CD4-positive, alpha-beta T cell treated with Interleukin-4 for 1 hour (primary cell): ENCODE measurements at regions not wholly inside any gene's neighbourhood (a gene's known extent, or its start where the extent isn't known, plus 50 kb on each side); places are given as distances from the start of the nearest gene placed in this dataset.

ENCODE experiments used
- DNase-seq, 2 donors: peaks; one replicate each; pipeline ENCODE4 v3.0.0-alpha.2; 2020 to 2022

DNA sequence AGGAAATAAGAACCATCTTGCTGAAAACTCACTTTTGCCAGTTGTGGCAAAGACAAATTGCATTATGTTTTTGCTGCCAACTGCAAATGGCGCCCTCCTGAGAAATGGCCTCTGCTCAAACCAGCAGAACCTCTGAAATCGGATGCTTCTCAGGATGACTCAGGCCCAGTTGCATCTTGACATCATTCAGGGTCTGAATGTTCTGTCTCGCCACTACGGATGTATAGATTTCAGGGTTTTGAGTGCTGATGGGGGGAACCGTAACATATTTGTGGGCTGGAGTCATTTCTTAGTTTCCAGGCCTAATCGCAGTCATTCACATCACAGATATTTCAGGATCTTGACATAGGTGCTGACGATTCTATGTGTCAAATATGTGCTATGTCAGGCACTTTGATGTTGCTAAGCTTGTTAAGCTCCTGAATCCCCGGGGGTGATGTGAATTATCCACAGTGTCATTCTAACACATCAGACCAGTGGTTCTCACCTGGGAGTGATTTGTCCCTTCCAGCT is 207.1 kb downstream of the NFATC2 start:
- DNase-seq = no peak

DNA sequence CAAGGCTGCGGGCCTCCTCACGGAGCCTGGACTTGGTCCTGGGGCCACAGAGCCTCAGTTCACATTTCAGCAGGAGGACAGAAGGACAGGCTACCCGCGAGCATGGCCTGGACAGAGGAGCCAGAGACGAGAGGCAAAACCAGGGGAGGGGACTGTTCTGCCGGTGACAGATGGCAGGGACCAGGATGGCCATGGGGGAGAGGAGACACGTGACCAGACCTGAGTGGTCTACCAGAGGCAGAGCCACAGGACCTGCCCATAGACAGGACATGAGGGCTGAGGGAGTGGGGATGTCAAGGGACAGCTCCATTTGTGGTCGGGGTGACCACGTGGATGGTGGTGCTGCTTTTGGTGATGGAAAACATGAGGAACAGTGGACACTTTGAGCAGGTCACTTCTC is 207.9 kb downstream of the NFATC2 start:
- DNase-seq = no peak

DNA sequence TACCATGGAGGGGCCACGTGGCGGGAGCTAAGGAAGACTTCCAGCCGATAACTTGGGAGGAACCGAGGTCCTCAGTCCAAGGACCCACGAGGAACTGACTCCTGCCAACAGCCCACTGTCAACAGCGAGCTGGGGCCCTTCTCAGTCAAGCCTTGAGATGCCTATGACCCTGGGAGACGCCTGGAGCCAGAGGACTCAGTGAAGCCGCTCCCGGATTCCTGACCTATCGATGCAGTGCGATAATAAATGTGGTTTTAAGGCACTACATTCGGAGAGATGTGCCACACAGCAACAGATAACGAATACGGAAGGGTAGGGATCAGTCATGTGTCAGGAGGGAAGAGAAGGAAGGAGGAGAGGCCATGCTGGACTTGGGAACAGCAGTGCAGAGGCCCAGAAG is 208.5 kb downstream of the NFATC2 start:
- no peak for DNase-seq

DNA sequence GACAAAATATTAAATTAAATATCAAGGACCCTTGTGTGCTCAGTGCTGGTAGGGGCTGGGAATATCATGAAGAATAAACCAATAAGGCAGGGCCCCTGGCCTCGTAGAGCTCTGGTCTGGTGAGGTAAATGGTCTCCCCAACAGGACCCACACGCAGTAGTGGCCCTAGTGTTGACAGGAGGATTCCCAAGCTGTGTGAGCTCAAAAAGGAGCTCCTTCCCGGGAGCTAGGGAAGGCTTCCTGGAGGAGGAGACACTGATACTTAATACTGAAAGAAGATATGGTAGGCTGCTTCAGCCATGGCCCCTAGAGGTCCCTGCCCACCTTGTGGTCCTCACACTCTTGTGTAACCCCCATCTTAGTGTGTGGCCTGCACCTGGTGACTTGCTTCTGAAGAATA is 209.1 kb downstream of the NFATC2 start:
- no peak for DNase-seq

DNA sequence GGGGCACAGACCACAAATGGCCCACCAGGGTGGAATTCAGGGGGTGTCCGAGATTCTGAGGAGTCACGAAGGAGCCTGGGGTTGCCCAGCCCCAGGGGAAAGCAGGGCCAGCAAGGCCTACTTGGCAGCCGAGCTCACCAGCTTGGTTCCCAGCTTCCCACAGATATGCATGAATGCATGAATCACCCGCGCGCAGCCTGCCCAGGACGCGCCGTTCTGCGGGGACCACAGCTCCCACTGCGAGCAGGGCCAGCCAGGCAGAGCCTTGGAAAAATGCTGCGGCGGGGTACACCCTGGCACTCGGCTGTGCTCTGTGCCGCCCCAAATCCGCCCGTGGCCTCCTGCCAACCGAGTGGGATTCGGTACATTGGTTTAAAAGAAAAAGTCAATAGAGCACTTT is 211.0 kb downstream of the NFATC2 start:
- DNase-seq = no peak

DNA sequence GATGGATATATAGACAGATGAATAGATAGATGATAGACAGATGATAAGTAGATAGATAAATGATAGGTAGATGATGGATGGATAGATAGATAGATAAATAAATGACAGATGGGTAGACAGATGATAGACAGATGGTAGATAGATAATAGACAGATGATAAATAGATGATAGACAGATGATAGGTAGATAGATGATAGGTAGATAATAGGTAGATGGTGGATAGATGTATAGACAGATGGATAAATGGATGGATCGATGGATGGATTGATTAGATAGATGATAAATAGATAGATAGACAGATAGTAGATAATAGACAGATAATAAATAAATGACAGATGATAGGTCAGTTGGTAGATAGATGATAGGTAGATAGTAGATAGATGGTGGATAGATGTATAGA is 212.7 kb downstream of the NFATC2 start:
- DNase-seq = no peak

DNA sequence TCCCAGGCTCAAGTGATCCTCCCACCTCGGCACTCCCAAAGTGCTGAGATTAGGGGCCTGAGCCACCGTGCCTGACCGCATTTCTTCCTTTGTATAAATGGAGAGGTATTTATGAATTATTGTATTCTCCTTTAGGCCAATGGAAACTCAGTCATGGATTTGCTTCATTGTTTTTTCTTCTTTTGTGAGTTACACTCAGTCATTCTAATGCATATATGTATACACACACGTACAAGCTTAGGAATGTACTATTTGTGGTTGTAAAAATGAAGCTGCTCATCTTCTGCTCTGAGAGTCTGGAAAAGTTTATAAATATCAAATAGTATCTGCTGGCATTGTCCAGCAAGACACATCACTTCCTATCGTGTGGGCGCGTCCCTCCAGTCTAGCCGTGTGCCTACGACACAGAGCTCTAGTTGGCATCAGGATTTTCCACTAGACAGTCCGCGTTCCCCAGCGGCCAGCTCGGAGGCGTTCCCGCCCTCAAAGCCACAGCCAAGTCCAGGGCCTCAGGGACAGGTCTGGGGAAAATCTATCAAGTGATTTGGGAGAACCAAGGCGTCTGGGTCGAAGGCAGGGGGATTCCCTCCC is 215.2 kb downstream of the NFATC2 start:
- no peak for DNase-seq

DNA sequence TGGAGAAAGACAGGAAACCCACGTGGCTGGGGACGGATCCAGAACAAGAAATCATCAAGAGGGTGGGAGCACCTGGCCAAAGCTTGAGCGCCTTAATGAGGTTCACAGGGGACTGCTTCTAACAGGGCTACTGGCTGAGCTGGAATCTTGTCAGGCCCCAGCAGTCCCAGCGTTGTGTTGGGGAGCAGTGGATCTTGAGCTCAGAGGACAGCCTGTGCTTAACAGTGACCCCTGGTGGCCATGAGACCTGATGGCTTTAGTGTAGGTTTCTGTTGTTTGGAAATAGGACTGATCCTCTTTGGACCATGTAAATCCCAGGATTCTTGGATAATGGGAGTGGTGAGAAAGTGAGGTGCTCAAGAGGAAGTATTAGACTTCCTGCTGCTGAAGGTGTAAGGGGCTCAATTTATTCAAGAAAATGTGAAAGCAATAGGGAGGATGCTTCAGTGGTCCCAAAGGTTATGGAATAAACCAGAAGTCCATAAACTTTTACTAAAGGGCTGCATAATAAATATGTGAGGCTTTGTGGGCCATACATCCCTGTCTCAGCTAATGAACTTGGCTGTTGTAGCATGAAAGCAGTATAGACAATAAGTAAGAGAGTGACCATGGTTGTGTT is 216.2 kb downstream of the NFATC2 start:
- no peak for DNase-seq

DNA sequence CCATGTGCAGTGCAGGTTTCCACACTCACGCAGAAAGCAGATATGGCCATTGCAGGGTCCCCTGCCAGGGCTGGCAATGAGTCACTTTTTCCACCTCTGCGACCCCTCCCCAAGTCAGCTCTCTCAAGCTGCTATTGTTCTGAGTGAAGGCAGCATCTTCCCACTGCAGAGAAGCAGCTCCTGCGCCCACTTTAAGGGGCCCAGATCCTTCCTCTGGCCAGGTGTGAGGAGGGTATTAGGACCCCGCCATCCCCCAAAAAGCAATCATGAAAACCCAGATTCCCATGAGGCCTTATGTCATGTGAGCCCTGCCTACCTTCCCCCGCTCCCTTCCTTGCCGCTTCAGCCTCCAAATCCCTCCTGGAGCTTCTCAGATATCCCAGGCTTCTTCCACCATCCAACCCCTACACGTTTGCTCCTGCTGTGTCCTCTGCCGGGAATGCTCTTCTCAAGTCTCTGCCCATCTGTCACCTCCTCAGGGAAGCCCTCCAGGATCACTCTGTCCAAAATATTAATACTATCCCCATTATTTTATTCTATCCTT is 220.3 kb downstream of the NFATC2 start:
- no peak for DNase-seq

DNA sequence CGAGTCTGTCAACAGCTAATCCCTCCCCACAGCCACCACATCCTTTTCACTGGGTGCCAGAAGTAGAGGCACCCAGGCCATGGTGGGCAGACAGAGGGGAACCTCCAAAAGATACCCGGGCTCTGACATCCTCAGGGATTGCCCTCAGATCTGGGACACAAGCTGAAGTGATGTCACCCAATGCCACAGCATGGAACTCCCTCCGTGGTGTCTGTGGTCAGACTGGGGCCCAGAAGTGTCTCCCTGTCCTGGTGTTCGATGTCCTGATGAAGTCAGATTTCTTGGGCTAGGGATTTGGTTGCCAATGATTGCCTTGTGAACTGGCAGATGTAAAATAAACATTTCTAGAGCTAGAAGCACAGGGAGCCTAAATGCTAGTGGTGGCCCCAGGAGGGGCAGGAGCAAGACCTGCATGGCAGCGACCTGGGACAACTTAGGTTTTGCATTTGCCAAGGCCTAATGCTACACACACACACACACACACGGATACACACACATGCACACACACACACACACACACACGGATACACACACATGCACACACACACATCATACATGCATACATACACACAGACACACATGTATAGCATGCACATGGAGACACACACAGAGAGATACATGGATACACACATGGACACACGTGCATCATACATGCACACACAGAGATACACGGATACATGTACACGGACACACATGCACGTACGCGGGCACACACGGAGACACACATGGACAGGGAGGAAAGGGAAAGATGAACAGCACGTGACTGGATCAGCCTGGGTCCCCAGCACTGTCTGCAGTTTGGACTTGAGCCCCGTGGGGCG is 221.0 kb downstream of the NFATC2 start:
- no peak for DNase-seq

DNA sequence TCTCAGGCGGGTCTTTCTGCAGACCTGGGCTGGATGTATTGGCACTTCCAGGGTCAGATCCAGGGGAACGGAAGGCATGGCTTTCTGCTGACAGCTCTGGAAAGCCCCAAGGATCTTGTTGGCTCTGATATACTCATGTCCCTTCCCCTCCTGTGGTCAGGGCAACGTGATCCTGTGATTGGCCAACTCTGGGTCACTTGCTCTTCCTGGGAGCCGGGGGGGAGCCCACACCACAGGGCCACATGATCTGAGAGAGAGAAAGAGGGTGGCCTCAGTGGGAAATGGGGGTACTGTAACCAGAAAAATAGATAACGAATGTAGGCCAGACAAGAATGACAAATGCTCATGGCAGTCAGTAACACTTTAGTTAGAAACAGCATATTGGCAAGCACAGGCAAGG is 223.0 kb downstream of the NFATC2 start:
- no peak for DNase-seq

DNA sequence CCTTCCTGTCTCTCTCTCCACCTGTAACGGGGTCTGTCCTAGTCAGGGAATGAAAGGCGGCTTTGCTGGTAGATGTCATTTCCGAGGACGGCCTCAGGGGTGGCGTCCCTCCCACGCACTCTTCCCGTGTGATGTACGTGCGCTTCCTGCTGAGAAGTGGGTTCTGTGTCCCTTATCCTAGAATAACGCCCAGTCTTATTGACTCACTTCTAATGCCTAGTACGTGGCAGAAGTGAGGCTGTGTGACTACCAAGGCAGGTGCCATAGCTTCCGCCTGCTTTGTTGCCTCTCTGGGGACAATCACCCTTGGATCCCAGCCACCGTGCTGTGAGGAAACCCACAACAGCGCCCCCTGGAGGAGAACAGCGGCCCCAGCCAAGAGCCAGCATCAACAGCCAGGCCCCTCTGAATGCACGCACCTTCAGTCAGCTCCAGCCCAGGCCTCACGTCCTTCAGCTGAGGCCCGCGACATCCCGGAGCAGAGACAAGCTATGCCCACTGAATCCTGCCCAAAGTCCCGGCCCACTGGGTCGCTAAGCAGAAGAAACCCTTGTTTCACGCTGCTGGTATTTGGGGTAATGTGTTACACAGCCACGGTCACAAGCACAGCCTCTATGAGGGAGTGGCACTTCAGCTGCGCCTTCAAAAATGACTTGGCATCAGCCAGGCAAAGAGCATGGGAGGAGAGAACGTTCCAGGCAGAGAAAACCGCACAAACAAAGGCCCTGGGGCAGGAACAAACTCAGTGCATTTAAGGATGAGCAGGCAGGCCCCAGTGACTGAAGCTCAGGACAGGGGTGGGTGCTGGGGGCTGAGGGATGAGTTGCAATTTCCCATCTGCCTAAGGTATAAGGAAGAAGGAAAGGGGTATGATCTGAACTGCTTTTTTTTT is 224.2 kb downstream of the NFATC2 start:
- DNase-seq = peak; percentile 41 to 46

DNA sequence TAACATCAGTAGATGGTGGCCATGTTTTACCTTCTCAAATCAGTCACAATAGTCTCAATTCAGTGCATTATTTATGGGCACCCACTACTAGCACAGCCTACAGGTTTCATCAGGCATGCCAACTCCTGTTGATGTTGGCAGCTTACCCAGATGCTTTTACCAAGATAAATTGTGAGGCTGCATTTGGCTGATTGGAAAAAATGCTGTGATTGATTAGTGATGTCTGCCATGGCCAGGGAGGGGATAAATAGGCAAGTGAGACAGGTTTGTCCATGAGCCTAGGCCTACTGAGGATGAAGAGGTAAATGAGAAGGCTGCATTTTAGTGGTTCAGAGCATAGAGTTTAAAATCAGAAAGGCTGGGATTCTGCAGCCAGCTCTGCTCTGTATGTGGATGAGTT is 227.1 kb downstream of the NFATC2 start:
- no peak for DNase-seq

DNA sequence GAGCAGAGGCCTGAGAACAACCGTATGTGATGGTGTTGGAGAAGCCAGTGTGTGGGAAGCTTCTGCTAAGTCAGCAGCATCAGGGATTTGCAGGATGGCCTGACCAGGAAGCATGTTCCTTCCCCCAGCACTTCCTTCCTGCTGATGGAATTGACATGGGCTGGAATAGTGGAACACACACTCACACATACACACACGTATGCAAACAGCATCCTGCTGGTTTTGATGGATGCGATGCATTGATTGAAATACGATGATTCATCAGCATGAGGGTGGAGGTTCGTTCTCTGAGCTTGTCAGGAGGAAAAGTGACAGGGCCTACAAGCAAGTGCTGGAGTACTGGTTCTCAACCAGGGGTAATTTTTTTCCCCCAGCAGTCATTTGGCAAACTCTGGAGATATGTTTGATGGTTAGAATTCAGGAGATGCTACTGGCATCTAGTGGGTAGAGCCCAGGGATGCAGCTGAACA is 229.1 kb downstream of the NFATC2 start:
- DNase-seq = no peak

DNA sequence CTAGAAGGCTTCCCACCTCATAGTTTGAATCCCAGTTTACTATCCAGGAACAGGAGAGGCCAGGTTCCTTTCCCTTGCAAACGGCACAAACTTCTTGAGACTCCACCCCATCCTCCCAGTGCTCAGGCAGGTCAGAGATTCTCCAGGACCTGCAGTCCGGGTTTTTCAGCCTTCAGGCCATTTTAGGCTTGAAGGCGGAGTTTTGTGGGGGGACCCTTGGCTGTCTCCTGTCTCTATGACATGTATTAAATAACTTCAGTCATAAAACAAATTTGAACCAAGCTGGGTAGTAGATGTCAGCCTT is 230.1 kb downstream of the NFATC2 start:
- DNase-seq = no peak

DNA sequence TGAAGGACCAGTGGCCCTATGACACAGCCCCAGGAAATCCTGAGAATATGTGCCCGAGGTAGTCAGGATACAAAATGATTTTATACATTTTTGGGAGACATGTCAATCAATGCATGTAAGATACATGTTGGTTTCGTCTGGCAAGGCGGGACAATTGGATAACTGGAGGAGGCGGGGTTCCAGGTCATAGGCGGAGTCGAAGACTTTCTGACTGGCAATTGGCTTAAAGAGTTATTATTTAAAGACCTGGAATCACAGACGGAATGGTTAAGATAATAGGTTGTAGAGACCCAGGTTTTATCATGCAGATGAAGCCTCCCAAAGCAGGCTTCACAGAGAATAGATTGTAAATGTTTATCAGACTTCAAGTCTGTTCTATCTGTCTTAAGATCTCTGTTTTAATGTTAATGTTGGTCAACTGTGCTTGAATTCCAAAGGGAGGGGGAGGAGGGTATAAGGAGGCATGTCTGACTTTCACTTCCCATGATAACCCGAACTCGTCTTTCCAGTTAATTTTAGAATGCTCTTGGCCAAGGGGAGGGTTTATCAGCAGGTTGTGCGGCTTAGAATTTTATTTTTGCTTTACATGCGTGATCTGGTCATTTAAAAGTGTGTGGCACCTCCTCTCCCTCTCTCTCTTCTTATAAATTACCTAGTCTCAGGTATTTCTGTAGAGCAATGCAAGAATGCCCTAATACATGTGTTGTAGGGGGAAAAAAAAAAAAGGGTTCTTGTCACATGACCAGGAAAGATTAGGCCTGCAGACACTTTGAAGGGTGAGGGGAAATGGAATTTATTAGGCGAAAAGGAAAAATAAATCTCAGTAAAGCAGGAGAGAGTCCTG is 230.7 kb downstream of the NFATC2 start:
- DNase-seq = no peak

DNA sequence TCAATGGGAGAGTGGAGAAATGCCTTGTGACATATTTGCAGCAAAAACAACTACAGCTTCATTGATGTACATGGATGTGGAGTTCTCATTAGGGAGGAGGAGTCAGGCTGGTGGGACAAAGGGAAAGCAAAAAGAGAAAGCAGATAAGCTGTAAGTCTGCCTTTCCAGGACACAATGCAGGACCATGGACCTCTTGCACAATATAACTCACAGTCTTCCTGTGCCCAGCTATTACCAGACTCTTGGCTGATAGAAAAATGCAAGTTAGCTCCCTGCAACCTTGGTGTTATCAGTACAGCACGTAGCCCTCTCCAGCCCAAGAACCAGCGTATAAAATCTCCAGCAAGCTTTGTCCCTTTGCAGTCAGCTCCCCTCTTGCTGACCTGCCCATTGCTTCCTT is 232.3 kb downstream of the NFATC2 start:
- DNase-seq = no peak

DNA sequence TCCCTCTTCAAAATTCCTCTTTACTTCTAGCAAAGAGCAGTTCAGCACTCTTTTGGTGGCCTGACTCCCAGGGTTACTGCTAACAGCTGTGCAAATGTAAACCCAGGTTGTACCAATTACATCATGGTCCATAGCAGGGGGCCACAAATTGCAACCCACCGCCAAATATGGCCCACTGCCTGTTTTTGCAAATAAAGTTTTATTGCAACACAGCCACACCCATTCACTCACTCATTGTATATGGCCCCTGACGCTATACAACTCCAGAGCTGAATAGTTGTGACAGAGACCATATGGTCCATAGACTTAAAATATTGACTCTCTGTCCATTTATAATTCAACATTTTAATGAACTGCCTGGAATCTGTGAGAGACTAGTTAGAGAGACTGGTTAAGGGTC is 233.4 kb downstream of the NFATC2 start:
- DNase-seq = no peak

DNA sequence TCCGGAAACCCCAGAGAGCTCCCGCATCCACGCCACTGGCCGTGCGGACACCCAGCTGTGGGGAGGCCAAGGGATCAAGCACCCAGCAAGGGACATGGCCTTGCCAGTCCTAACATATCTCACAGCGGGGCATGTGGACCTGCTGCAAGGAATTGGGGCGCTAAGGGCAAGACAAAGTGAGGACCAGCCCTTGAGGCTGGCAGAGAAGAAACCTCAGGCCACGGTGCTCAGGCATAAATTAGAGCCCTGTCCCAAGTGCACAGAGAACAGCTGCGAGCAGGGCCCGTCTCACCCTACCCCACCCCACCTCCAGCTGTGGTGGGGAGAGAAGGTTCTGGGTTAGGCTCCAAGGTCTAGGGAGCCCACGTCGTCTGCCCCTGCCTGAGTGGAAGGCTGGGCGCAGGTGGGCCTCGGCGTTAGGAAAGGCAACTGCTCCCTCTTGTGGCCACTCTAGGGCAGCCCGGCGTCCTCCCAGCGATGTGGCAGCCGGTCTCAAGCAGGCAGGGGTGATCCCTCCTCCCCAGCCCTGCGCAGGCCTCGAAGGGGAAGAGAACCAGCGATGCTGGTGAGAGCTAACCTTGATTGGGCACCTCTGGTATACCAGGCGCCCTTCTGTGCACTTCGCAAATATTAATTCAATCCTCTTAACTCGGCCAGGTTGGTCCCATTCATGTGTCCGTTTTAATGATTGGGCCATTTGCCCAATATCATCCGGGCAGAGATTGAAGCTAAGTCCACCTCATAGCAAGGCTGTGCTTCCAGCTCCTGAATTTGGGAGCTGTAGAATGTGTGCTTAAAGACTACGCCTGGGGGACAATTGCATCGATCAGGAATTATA is 235.8 kb downstream of the NFATC2 start:
- peak; percentile 67 to 71 for DNase-seq

DNA sequence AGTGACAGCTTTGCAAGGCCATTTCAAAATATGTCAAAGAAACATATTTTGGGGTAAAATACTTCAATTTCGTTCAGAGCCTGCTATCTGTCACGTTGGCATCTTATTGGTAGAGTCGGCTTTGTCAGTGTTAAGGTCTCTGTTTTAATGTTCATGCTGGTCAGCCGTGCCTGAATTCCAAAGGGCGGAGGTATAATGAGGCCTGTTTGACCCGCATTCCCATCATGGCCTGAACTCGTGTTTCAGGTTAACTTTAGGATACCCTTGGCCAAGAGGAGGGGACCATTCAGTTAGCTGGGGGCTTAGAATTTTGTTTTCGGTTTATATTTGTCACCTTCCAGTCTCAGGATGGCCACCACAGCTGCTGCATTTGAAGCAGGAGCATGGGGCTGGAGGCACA is 236.4 kb downstream of the NFATC2 start:
- DNase-seq = no peak
